ENCODE measurements at regions not wholly inside any gene's neighbourhood (a gene's known extent, or its start where the extent isn't known, plus 50 kb on each side); places are given as distances from the start of the nearest gene placed in this dataset.

DNA sequence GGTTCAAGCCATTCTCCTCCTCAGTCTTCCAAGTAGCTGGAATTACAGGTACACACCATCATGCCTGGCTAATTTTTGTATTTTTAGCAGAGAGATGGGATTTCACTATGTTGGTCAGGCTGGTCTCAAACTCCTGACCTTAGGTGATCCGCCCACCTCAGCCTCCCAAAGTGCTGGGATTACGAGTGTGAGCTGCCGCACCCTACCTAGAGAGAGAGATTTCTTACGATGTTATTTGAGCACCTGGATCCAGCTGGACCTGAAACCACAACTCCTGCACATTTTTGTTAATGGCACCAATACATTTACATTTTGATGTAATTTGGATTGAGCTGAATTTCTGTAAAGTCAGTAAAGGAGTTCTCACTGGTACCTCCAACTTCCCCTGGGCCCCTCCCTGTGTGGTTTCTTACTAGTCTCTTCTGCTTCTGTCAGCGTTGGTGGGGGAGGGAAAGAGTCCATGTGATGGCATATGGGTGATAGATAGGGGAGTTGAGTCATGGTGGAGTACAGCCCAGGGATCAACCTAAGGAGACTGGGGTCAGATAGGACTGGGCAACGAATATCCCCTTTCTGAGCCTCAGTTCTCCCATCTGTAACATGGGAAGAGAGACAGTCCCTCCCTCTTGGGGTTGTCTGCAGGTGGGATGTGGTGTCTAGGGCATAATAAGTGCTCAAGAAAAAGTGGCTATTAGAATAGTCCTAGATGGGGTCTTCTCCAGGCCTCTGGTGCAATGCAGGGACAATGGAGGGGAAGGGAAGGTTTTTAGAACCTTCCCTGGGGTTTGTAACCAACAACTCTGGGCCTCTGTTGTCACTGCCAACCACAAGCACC lies 83.3 kb upstream of the MED13L start (continued):
- no peak for TF ChIP-seq ZNF146 (tag by site-specific recombination; IDR thresholded peaks at IDR 0.05)
- TF ChIP-seq, protein P1, sequence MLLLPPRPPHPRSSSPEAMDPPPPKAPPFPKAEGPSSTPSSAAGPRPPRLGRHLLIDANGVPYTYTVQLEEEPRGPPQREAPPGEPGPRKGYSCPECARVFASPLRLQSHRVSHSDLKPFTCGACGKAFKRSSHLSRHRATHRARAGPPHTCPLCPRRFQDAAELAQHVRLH (tag by site-specific recombination; IDR thresholded peaks at IDR 0.05): no peak

DNA sequence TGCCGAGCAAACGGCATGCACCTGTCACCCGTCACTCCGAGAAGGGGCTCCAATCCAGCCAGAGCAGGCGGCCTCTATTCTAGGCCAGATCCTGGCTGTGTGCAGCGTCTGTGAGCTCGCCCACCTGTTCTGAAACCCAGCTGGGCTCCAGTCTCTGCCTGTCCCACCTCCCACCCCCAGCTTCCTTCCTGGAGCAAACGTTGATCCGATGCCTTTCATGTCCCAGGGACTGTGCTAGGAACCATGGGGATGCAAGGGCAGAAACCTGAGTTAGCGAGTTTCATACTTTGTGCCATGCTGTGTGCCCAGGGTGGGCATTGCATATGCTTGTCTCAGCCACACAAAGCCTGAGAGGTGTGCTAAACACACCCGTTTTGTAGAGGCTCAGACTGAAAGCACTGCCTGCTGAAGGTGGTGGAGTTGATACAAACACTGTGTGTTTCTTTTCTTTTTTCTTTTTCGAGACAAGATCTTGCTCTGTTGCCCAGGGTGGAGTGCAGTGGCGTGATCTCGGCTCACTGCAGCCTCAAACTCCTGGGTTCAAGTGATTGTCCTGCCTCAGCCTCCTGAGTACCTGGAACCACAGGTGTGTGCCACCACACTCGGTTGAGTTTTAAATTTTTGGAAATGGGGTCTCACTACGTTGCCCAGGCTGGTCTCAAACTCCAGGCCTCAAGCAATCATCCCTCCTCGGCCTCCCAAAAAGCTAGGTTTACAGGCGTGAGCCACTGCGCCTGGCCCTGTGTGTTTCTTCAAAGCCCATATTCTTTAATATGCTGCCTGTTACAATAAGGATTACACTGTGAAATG lies 84.1 kb upstream of the MED13L start:
- H3K36me3 ChIP-seq (ENCODE audit: control insufficient read depth in 2 of 2, insufficient read depth in 1 of 2, low read length in 2 of 2): no peaks in the 10 kb centered on the region
- no peak overlapping the region for H3K27ac ChIP-seq (ENCODE audit: extremely low read depth, low read depth, low read length)
- TF ChIP-seq ZNF121 (tag by site-specific recombination; IDR thresholded peaks at IDR 0.05) (peak; percentile 85), EGR2 (tag by site-specific recombination; IDR thresholded peaks at IDR 0.05; ENCODE audit: low read depth) (peak; percentile 76), ZFHX2 (tag by site-specific recombination; conservative IDR thresholded peaks at IDR 0.05) (peak; percentile 59), ZNF548 (tag by site-specific recombination; IDR thresholded peaks at IDR 0.05) (no peak)
- ChIA-PET POLR2A (no interaction called here), CTCF (no interaction called here)
- 0 out of 2 replicates have a peak, but pooled peaks cover 3% of the 10 kb centered on the region for H3K4me1 ChIP-seq (ENCODE audit: control insufficient read depth, insufficient read depth, low read length)
- H3K9me3 ChIP-seq (ENCODE audit: control insufficient read depth, insufficient read depth, low read depth, low read length): no peaks in the 10 kb centered on the region
- H3K4me3 ChIP-seq (ENCODE audit: low read depth, low read length): no peak overlapping the region

DNA sequence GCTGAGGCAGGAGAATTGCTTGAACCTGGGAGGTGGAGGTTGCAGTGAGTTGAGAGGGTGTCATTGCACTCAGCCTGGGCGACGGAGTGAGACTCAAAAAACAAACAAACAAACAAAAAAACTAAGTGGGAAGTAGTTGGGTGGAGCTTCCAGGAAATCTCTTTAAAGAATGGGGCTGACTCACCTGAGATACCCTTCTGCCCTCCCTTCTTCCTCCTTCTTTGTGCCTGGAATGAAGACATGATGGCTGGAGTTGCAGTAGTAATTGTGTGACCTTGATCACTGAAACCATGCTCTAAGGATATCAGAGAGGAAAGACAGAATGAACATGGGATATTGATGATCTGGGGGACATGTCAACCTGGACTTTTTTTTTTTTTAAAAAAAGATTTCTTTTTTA lies 87.6 kb upstream of the MED13L start:
- ChIA-PET CTCF (no interaction called here), POLR2A (no interaction called here)
- H3K4me3 ChIP-seq (ENCODE audit: low read depth, low read length): no peak overlapping the region
- H3K27ac ChIP-seq (ENCODE audit: extremely low read depth, low read depth, low read length): no peak overlapping the region
- H3K4me1 ChIP-seq (ENCODE audit: control insufficient read depth, insufficient read depth, low read length): no peaks in the 10 kb centered on the region
- TF ChIP-seq YY2 (tag by site-specific recombination; IDR thresholded peaks at IDR 0.05): no peak
- no peak for TF ChIP-seq ZNF157 (tag by site-specific recombination; IDR thresholded peaks at IDR 0.05)
- no peak for TF ChIP-seq KLF16 (tag by site-specific recombination; IDR thresholded peaks at IDR 0.05)
- TF ChIP-seq ZBTB20 (tag by site-specific recombination; IDR thresholded peaks at IDR 0.05): no peak
- H3K9me3 ChIP-seq (ENCODE audit: control insufficient read depth, insufficient read depth, low read depth, low read length): no peaks in the 10 kb centered on the region
- H3K36me3 ChIP-seq (ENCODE audit: control insufficient read depth in 2 of 2, insufficient read depth in 1 of 2, low read length in 2 of 2): no peaks in the 10 kb centered on the region

DNA sequence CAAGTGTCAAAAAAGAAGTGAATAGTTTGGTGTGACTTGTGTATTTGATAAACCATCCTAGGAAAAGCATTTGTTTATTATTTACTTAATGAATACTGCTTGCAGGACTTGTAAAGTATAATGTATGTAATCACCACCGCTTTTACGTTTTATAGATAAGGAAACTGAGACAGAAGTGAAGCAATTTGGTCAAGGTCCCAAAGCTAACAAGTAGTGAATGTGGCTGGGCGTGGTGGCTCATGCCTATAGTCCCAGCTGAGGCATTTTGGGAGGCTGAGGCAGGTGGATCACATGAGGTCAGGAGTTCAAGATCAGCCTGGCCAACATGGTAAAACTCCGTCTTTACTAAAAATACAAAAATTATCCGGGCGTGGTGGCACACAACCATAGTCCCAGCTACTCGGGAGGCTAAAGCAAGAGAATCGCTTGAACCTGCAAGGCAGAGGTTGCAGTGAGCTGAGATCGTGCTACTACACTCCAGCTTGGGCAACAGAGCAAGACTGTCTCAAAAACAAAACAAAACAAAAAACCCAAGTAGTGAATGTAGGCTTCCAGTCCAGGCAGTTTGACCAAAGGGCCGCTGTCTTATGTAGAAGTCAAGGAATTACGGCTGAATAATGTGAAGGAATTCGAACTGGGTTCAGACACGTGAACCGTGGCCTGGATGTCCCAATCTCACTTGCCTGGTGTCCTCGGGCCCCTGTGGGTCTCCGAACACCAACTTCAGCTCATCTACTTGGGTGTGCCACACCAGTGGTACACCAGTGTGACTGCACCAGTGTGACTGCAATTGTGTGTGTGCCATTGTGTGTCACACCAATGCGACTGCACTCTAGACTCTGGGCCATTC lies 88.3 kb upstream of the MED13L start:
- POLR2A ChIA-PET: no interaction called here
- Histone ChIP-seq H3K27ac (ENCODE audit: extremely low read depth, low read depth, low read length) (no peak overlapping the region), H3K4me1 (ENCODE audit: control insufficient read depth, insufficient read depth, low read length) (no peaks in the 10 kb centered on the region), H3K36me3 (ENCODE audit: control insufficient read depth in 2 of 2, insufficient read depth in 1 of 2, low read length in 2 of 2) (no peaks in the 10 kb centered on the region), H3K4me3 (ENCODE audit: low read depth, low read length) (no peak overlapping the region), H3K9me3 (ENCODE audit: control insufficient read depth, insufficient read depth, low read depth, low read length) (no peaks in the 10 kb centered on the region)
- CTCF ChIA-PET: no interaction called here
- no peak for TF ChIP-seq RBAK (tag by site-specific recombination; IDR thresholded peaks at IDR 0.05)
- no peak for TF ChIP-seq ZNF549 (tag by site-specific recombination; IDR thresholded peaks at IDR 0.05)
- TF ChIP-seq WT1 (tag by site-specific recombination; IDR thresholded peaks at IDR 0.05): no peak
- TF ChIP-seq ZNF768 (tag by site-specific recombination; IDR thresholded peaks at IDR 0.05): no peak
- no peak for TF ChIP-seq ZNF16 (tag by site-specific recombination; IDR thresholded peaks at IDR 0.05; ENCODE audit: low read depth)
- TF ChIP-seq, protein P2, sequence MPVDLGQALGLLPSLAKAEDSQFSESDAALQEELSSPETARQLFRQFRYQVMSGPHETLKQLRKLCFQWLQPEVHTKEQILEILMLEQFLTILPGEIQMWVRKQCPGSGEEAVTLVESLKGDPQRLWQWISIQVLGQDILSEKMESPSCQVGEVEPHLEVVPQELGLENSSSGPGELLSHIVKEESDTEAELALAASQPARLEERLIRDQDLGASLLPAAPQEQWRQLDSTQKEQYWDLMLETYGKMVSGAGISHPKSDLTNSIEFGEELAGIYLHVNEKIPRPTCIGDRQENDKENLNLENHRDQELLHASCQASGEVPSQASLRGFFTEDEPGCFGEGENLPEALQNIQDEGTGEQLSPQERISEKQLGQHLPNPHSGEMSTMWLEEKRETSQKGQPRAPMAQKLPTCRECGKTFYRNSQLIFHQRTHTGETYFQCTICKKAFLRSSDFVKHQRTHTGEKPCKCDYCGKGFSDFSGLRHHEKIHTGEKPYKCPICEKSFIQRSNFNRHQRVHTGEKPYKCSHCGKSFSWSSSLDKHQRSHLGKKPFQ (tag by site-specific recombination; IDR thresholded peaks at IDR 0.05): peak; percentile 18; the same call in 1 of the 2 replicates
- no peak for TF ChIP-seq SCRT2 (tag by site-specific recombination; IDR thresholded peaks at IDR 0.05)
